ENCODE measurements at regions not wholly inside any gene's neighbourhood (a gene's known extent, or its start where the extent isn't known, plus 50 kb on each side); places are given as distances from the start of the nearest gene placed in this dataset.

DNA sequence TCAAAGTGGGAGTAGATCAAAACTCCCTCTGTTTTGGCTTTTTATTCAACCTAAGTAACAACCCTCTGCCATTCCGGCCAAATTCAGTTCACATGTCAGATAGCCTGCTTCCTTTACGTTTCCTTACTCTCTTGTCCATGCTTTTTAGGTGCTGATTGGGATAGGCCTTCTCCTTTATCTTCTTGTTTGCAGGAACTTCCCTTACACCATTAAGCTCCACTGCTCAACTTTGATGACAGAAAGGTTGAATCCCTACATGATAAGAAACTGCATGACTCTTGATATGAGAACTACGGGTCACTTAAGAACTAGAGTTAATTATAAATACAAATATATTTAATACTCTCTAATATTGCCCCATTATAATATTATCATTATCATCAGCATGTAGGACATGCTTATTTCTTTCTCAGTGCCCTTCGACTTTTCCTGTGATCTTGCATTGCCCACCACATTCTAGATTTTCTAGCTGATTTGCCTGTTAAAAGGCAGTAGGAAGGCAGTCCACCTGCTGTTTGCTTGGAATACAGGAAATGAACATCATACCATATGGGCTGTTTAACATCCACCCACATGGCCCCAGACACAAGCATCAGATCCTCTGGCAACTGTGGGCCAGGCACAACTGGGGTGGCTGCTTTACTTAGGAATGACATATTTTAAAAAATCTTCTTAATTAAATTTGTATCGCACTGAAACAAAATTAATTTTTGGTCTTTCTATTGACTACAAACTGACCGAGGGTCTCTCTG is 59.7 kb upstream of the CCDC6 start:
- TF ChIP-seq FOXK2 (IDR thresholded peaks at IDR 0.05) (no peak), LEF1 (IDR thresholded peaks at IDR 0.05; ENCODE audit: borderline replicate concordance) (no peak), SUZ12 (IDR thresholded peaks at IDR 0.05) (no peak), SP1 (IDR thresholded peaks at IDR 0.05) (no peak), HDGF (IDR thresholded peaks at IDR 0.05; ENCODE audit: borderline replicate concordance) (no peak), NFRKB (IDR thresholded peaks at IDR 0.05) (no peak), BHLHE40 (IDR thresholded peaks at IDR 0.05; ENCODE audit: borderline replicate concordance) (no peak), ARNT (IDR thresholded peaks at IDR 0.05) (no peak)
- TF ChIP-seq, protein P1, sequence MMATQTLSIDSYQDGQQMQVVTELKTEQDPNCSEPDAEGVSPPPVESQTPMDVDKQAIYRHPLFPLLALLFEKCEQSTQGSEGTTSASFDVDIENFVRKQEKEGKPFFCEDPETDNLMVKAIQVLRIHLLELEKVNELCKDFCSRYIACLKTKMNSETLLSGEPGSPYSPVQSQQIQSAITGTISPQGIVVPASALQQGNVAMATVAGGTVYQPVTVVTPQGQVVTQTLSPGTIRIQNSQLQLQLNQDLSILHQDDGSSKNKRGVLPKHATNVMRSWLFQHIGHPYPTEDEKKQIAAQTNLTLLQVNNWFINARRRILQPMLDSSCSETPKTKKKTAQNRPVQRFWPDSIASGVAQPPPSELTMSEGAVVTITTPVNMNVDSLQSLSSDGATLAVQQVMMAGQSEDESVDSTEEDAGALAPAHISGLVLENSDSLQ (IDR thresholded peaks at IDR 0.05), result no peak

All from HEK293T (cell line).